ENCODE measurements at regions not wholly inside any gene's neighbourhood (a gene's known extent, or its start where the extent isn't known, plus 50 kb on each side); places are given as distances from the start of the nearest gene placed in this dataset.
"Not testable (repeated sequence)": the region's sequence is repeated elsewhere in the genome, so short reads cannot be mapped to it uniquely, and the experiment has no call there.

- Histone ChIP-seq H3K36me3 (ENCODE audit: control insufficient read depth in 4 of 4, insufficient read depth in 4 of 4, low read length in 3 of 4) (no peaks in the 10 kb centered on the region), H3K27me3 (replicated peaks in 2 of 5; ENCODE audit: control insufficient read depth in 4 of 5, insufficient read depth in 5 of 5, low read length in 4 of 5) (no peaks in the 10 kb centered on the region), H3K4me3 (ENCODE audit: control insufficient read depth in 1 of 7, extremely low read depth in 1 of 7, insufficient read depth in 4 of 7, low read depth in 2 of 7, low read length in 6 of 7) (no peak overlapping the region), H3K27ac (ENCODE audit: insufficient read depth in 1 of 2, low read depth in 1 of 2, low read length in 2 of 2, poor library complexity in 1 of 2, severe bottlenecking in 2 of 2) (no peak overlapping the region), H3K9me3 (ENCODE audit: control extremely low read depth in 1 of 5, control insufficient read depth in 4 of 5, insufficient read depth in 2 of 5, low read depth in 1 of 5, low read length in 4 of 5) (no peaks in the 10 kb centered on the region), H3K4me1 (ENCODE audit: control extremely low read depth in 1 of 4, control insufficient read depth in 4 of 4, insufficient read depth in 4 of 4, low read length in 3 of 4) (peaks cover 0 to 4% (median 3%) of the 10 kb centered on the region in 4 experiments)
- POLR2A ChIA-PET, result no interaction called here
- 100% methylated on average over 1 of the region's 1 CpG for WGBS (ENCODE audit: insufficient coverage)
- no peak for DNase-seq
- CTCF ChIA-PET, result no interaction called here
These were observed 163.5 kb upstream of the NFIA start for GRCh38 chr1:60918867-60919266.

- 99% methylated on average over 8 of the region's 9 CpGs for WGBS (ENCODE audit: insufficient coverage)
- no peak overlapping the region for H3K27ac ChIP-seq (ENCODE audit: insufficient read depth in 1 of 2, low read depth in 1 of 2, low read length in 2 of 2, poor library complexity in 1 of 2, severe bottlenecking in 2 of 2)
- H3K4me3 ChIP-seq (ENCODE audit: control insufficient read depth in 1 of 7, extremely low read depth in 1 of 7, insufficient read depth in 4 of 7, low read depth in 2 of 7, low read length in 6 of 7), result no peak overlapping the region
- POLR2A ChIA-PET, result no interaction called here
- H3K4me1 ChIP-seq (ENCODE audit: control extremely low read depth in 1 of 4, control insufficient read depth in 4 of 4, insufficient read depth in 4 of 4, low read length in 3 of 4), result peaks cover 4 to 7% (median 6%) of the 10 kb centered on the region in 4 experiments
- no peaks in the 10 kb centered on the region for H3K9me3 ChIP-seq (ENCODE audit: control extremely low read depth in 1 of 5, control insufficient read depth in 4 of 5, insufficient read depth in 2 of 5, low read depth in 1 of 5, low read length in 4 of 5)
- no peaks in the 10 kb centered on the region for H3K27me3 ChIP-seq (replicated peaks in 2 of 5; ENCODE audit: control insufficient read depth in 4 of 5, insufficient read depth in 5 of 5, low read length in 4 of 5)
- no peak for DNase-seq
- H3K36me3 ChIP-seq (ENCODE audit: control insufficient read depth in 4 of 4, insufficient read depth in 4 of 4, low read length in 3 of 4), result no peaks in the 10 kb centered on the region
- CTCF ChIA-PET, result no interaction called here
These were observed 165.5 kb upstream of the NFIA start for GRCh38 chr1:60916906-60917305.

DNA sequence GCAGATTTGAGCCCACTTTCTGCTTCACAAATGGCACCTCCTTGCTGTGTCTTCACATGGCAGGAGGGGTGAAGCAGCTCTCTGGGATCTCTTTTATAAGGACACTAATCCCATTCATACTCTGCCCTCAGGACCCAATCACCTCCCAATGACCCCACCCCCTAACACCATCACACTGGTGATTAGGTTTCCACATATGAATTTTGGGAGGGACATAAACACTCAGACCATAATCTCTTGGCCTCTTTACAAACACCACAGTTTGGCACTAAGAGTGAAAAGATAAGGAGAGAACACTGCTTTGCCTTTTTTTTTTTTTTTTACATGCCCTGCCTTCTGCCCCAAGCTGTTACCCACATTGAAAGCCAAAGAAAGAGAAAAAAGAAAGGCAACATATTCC is 166.2 kb upstream of the NFIA start:
- H3K4me3 ChIP-seq (ENCODE audit: control insufficient read depth in 1 of 7, extremely low read depth in 1 of 7, insufficient read depth in 4 of 7, low read depth in 2 of 7, low read length in 6 of 7), result no peak overlapping the region
- ChIA-PET CTCF (interaction anchor here (1.0 to 1.2 kb wide), 2 partner anchors 8 to 39 kb away, joined by 3 read pairs; no protein-coding TSS in a partner anchor), POLR2A (no interaction called here)
- peaks cover 6 to 14% (median 12%) of the 10 kb centered on the region in 4 experiments for H3K4me1 ChIP-seq (ENCODE audit: control extremely low read depth in 1 of 4, control insufficient read depth in 4 of 4, insufficient read depth in 4 of 4, low read length in 3 of 4)
- no peaks in the 10 kb centered on the region for H3K36me3 ChIP-seq (ENCODE audit: control insufficient read depth in 4 of 4, insufficient read depth in 4 of 4, low read length in 3 of 4)
- no peaks in the 10 kb centered on the region for H3K9me3 ChIP-seq (ENCODE audit: control extremely low read depth in 1 of 5, control insufficient read depth in 4 of 5, insufficient read depth in 2 of 5, low read depth in 1 of 5, low read length in 4 of 5)
- H3K27me3 ChIP-seq (replicated peaks in 2 of 5; ENCODE audit: control insufficient read depth in 4 of 5, insufficient read depth in 5 of 5, low read length in 4 of 5), result no peaks in the 10 kb centered on the region
- DNase-seq, result no peak
- H3K27ac ChIP-seq (ENCODE audit: insufficient read depth in 1 of 2, low read depth in 1 of 2, low read length in 2 of 2, poor library complexity in 1 of 2, severe bottlenecking in 2 of 2), result no peak overlapping the region

GRCh38 chr1:60915441-60915840 is 166.9 kb upstream of the NFIA start:
- H3K4me3 ChIP-seq (ENCODE audit: control insufficient read depth in 1 of 7, extremely low read depth in 1 of 7, insufficient read depth in 4 of 7, low read depth in 2 of 7, low read length in 6 of 7), result no peak overlapping the region
- CTCF ChIA-PET, result interaction anchor here (1.0 to 1.2 kb wide), 2 partner anchors 9 to 40 kb away, joined by 3 read pairs; no protein-coding TSS in a partner anchor
- 97% methylated on average over 6 of the region's 6 CpGs for WGBS (ENCODE audit: insufficient coverage)
- H3K27me3 ChIP-seq (replicated peaks in 2 of 5; ENCODE audit: control insufficient read depth in 4 of 5, insufficient read depth in 5 of 5, low read length in 4 of 5), result no peaks in the 10 kb centered on the region
- H3K4me1 ChIP-seq (ENCODE audit: control extremely low read depth in 1 of 4, control insufficient read depth in 4 of 4, insufficient read depth in 4 of 4, low read length in 3 of 4), result peaks cover 6 to 15% (median 12%) of the 10 kb centered on the region in 4 experiments
- no peak for DNase-seq
- no peaks in the 10 kb centered on the region for H3K9me3 ChIP-seq (ENCODE audit: control extremely low read depth in 1 of 5, control insufficient read depth in 4 of 5, insufficient read depth in 2 of 5, low read depth in 1 of 5, low read length in 4 of 5)
- POLR2A ChIA-PET, result no interaction called here
- no peaks in the 10 kb centered on the region for H3K36me3 ChIP-seq (ENCODE audit: control insufficient read depth in 4 of 4, insufficient read depth in 4 of 4, low read length in 3 of 4)
- H3K27ac ChIP-seq (ENCODE audit: insufficient read depth in 1 of 2, low read depth in 1 of 2, low read length in 2 of 2, poor library complexity in 1 of 2, severe bottlenecking in 2 of 2), result no peak overlapping the region

GRCh38 chr1:60914982-60915381 is 167.4 kb upstream of the NFIA start:
- 100% methylated on average over 2 of the region's 3 CpGs for WGBS (ENCODE audit: insufficient coverage)
- POLR2A ChIA-PET, result no interaction called here
- CTCF ChIA-PET, result interaction anchor here (1.2 kb wide), 1 partner anchor 9 kb away, joined by 3 read pairs; no protein-coding TSS in a partner anchor

GRCh38 chr1:60913708-60914107 is 168.7 kb upstream of the NFIA start:
- CTCF ChIA-PET; H3K27ac ChIP-seq (ENCODE audit: insufficient read depth in 1 of 2, low read depth in 1 of 2, low read length in 2 of 2, poor library complexity in 1 of 2, severe bottlenecking in 2 of 2); H3K27me3 ChIP-seq (replicated peaks in 2 of 5; ENCODE audit: control insufficient read depth in 4 of 5, insufficient read depth in 5 of 5, low read length in 4 of 5); H3K4me3 ChIP-seq (ENCODE audit: control insufficient read depth in 1 of 7, extremely low read depth in 1 of 7, insufficient read depth in 4 of 7, low read depth in 2 of 7, low read length in 6 of 7); POLR2A ChIA-PET; H3K9me3 ChIP-seq (ENCODE audit: control extremely low read depth in 1 of 5, control insufficient read depth in 4 of 5, insufficient read depth in 2 of 5, low read depth in 1 of 5, low read length in 4 of 5); DNase-seq; H3K36me3 ChIP-seq (ENCODE audit: control insufficient read depth in 4 of 4, insufficient read depth in 4 of 4, low read length in 3 of 4): not testable (repeated sequence)
- no CpG with 5 or more reads among the region's 2 CpGs for WGBS (ENCODE audit: insufficient coverage)
- H3K4me1 ChIP-seq (ENCODE audit: control extremely low read depth in 1 of 4, control insufficient read depth in 4 of 4, insufficient read depth in 4 of 4, low read length in 3 of 4), result peaks cover 6 to 15% (median 12%) of the 10 kb centered on the region in 4 experiments

More at GRCh38 chr1:60914982-60915381, 167.4 kb upstream of the NFIA start:
- peaks cover 6 to 15% (median 12%) of the 10 kb centered on the region in 4 experiments for H3K4me1 ChIP-seq (ENCODE audit: control extremely low read depth in 1 of 4, control insufficient read depth in 4 of 4, insufficient read depth in 4 of 4, low read length in 3 of 4)
- DNase-seq, result no peak
- no peak overlapping the region for H3K27ac ChIP-seq (ENCODE audit: insufficient read depth in 1 of 2, low read depth in 1 of 2, low read length in 2 of 2, poor library complexity in 1 of 2, severe bottlenecking in 2 of 2)
- H3K27me3 ChIP-seq (replicated peaks in 2 of 5; ENCODE audit: control insufficient read depth in 4 of 5, insufficient read depth in 5 of 5, low read length in 4 of 5), result no peaks in the 10 kb centered on the region
- H3K9me3 ChIP-seq (ENCODE audit: control extremely low read depth in 1 of 5, control insufficient read depth in 4 of 5, insufficient read depth in 2 of 5, low read depth in 1 of 5, low read length in 4 of 5), result no peaks in the 10 kb centered on the region
- no peaks in the 10 kb centered on the region for H3K36me3 ChIP-seq (ENCODE audit: control insufficient read depth in 4 of 4, insufficient read depth in 4 of 4, low read length in 3 of 4)
- H3K4me3 ChIP-seq (ENCODE audit: control insufficient read depth in 1 of 7, extremely low read depth in 1 of 7, insufficient read depth in 4 of 7, low read depth in 2 of 7, low read length in 6 of 7), result no peak overlapping the region

DNA sequence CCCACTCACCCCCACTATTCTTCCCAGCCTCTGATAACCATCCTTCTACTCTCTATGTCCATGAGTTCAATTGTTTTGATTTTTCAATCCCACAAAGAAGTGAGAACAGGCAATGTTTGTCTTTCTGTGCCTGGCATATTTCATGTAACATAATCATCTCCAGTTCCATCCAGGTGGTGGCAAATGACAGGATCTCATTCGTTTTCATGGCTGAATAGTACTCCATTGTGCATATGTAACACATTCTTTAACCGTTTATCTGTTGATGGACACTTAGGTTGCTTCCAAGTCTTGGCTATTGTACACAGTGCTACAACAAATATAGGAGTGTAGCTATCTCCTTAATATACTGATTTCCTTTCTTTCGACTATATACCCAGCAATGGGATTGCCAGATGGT is 169.3 kb upstream of the NFIA start:
- Histone ChIP-seq H3K36me3 (ENCODE audit: control insufficient read depth in 4 of 4, insufficient read depth in 4 of 4, low read length in 3 of 4) (no peaks in the 10 kb centered on the region), H3K27ac (ENCODE audit: insufficient read depth in 1 of 2, low read depth in 1 of 2, low read length in 2 of 2, poor library complexity in 1 of 2, severe bottlenecking in 2 of 2) (no peak overlapping the region), H3K4me3 (ENCODE audit: control insufficient read depth in 1 of 7, extremely low read depth in 1 of 7, insufficient read depth in 4 of 7, low read depth in 2 of 7, low read length in 6 of 7) (no peak overlapping the region), H3K27me3 (replicated peaks in 2 of 5; ENCODE audit: control insufficient read depth in 4 of 5, insufficient read depth in 5 of 5, low read length in 4 of 5) (no peaks in the 10 kb centered on the region), H3K4me1 (ENCODE audit: control extremely low read depth in 1 of 4, control insufficient read depth in 4 of 4, insufficient read depth in 4 of 4, low read length in 3 of 4) (peaks cover 6 to 15% (median 12%) of the 10 kb centered on the region in 4 experiments), H3K9me3 (ENCODE audit: control extremely low read depth in 1 of 5, control insufficient read depth in 4 of 5, insufficient read depth in 2 of 5, low read depth in 1 of 5, low read length in 4 of 5) (no peaks in the 10 kb centered on the region)
- 100% methylated on average over 1 of the region's 3 CpGs for WGBS (ENCODE audit: insufficient coverage)
- ChIA-PET POLR2A (no interaction called here), CTCF (no interaction called here)
- no peak for DNase-seq
